Liver (tissue), 8 donors: ENCODE measurements at regions not wholly inside any gene's neighbourhood (a gene's known extent, or its start where the extent isn't known, plus 50 kb on each side); places are given as distances from the start of the nearest gene placed in this dataset.

Source experiments
- DNase-seq: peaks from one replicate; pipeline ENCODE4 v3.0.0-alpha.2; 2017; ENCODE audit warnings: low spot score
- H3K27ac ChIP-seq, 2 donors: one replicate each; pipeline ENCODE4 v1.7.0; 2013; ENCODE audit warnings: inconsistent platforms in 2 of 2, low read length in 2 of 2, control low read depth in 1 of 2, low read depth in 1 of 2, mild to moderate bottlenecking in 1 of 2
- H3K27me3 ChIP-seq, 4 donors: one replicate each; pipeline versions ENCODE4 v1.6.1 to v1.7.0; 2013; ENCODE audit warnings: low read length in 3 of 4, inconsistent platforms in 1 of 4, mild to moderate bottlenecking in 1 of 4, moderate library complexity in 1 of 4; ENCODE audit not compliant: control insufficient read depth in 4 of 4, insufficient read depth in 4 of 4
- H3K36me3 ChIP-seq, 4 donors: one replicate each; pipeline versions ENCODE4 v1.6.1 to v1.7.0; 2013; ENCODE audit warnings: low read length in 3 of 4, mild to moderate bottlenecking in 3 of 4, low read depth in 1 of 4, moderate library complexity in 1 of 4; ENCODE audit not compliant: control insufficient read depth in 4 of 4, insufficient read depth in 3 of 4
- H3K4me1 ChIP-seq, 4 donors: one replicate each; pipeline versions ENCODE4 v1.6.1 to v1.7.0; 2013; ENCODE audit warnings: low read length in 3 of 4, mild to moderate bottlenecking in 3 of 4, moderate library complexity in 1 of 4; ENCODE audit not compliant: control insufficient read depth in 4 of 4, insufficient read depth in 4 of 4
- H3K4me3 ChIP-seq, 3 donors: one replicate each; pipeline versions ENCODE4 v1.6.1 to v1.7.0; 2013; ENCODE audit warnings: low read length in 3 of 3, control low read depth in 1 of 3, low read depth in 1 of 3, mild to moderate bottlenecking in 1 of 3
- H3K9ac ChIP-seq, 2 donors: one replicate each; pipeline ENCODE4 v1.7.0; 2013; ENCODE audit warnings: low read length in 2 of 2, mild to moderate bottlenecking in 2 of 2, moderate library complexity in 2 of 2, control low read depth in 1 of 2, low read depth in 1 of 2
- H3K9me3 ChIP-seq, 4 donors: one replicate each; pipeline versions ENCODE4 v1.6.1 to v1.7.0; 2013; ENCODE audit warnings: low read length in 3 of 4; ENCODE audit not compliant: control insufficient read depth in 4 of 4
- ATF3 ChIP-seq: IDR thresholded peaks from 2 replicates; pipeline ENCODE4 v1.6.1; 2016; ENCODE audit warnings: antibody characterized with exemption
- CTCF ChIP-seq: fragments of 150-350 bp; IDR thresholded peaks from 2 replicates; pipeline ENCODE4 v1.5.1; 2017; ENCODE audit warnings: improper control_type of control experiment, low read depth, low read length; ENCODE audit not compliant: missing input control
- EGR1 ChIP-seq, 2 donors: IDR thresholded peaks; 2 replicates each; pipeline ENCODE4 v1.6.1; 2016 to 2018; ENCODE audit warnings: antibody characterized with exemption in 2 of 2, low read depth in 2 of 2
- FOXA1 ChIP-seq: IDR thresholded peaks from 2 replicates; pipeline ENCODE4 v1.6.1; 2016; ENCODE audit warnings: antibody characterized with exemption
- FOXA2 ChIP-seq: IDR thresholded peaks from 2 replicates; pipeline ENCODE4 v1.6.1; 2016; ENCODE audit warnings: antibody characterized with exemption
- GABPA ChIP-seq, 2 donors: IDR thresholded peaks in 1 of 2; conservative IDR thresholded peaks in 1 of 2; 2 replicates each; pipeline ENCODE4 v1.6.1; 2016; ENCODE audit warnings: antibody characterized with exemption in 2 of 2, mild to moderate bottlenecking in 1 of 2, moderate library complexity in 1 of 2
- HNF4A ChIP-seq, 2 donors: conservative IDR thresholded peaks; 2 replicates each; pipeline ENCODE4 v1.6.1; 2016; ENCODE audit warnings: antibody characterized with exemption in 2 of 2, mild to moderate bottlenecking in 2 of 2
- JUND ChIP-seq, 2 donors: IDR thresholded peaks; 2 replicates each; pipeline ENCODE4 v1.6.1; 2016; ENCODE audit warnings: antibody characterized with exemption in 2 of 2
- RAD21 ChIP-seq, 2 donors: IDR thresholded peaks; 2 replicates each; pipeline ENCODE4 v1.6.1; 2016; ENCODE audit warnings: antibody characterized with exemption in 2 of 2, mild to moderate bottlenecking in 2 of 2
- REST ChIP-seq: IDR thresholded peaks from 2 replicates; pipeline ENCODE4 v1.6.1; 2016; ENCODE audit warnings: antibody characterized with exemption, mild to moderate bottlenecking
- ZBTB33 ChIP-seq: IDR thresholded peaks from 2 replicates; pipeline ENCODE4 v1.6.1; 2016; ENCODE audit warnings: antibody characterized with exemption
- WGBS: extraction: QIAGEN DNeasy Blood & Tissue Kit; methylation state at CpG from one replicate; pipeline ENCODE4 v1.1.7; 2013; 5-methylcytosine and 5-hydroxymethylcytosine counted together
- TF ChIP-seq, protein P1 (sequence below): IDR thresholded peaks from 2 replicates; pipeline ENCODE4 v1.6.1; 2016; ENCODE audit warnings: antibody characterized with exemption
- donor health status: healthy.
- donor health status: healthy.
- donor health status: healthy.
- donor health status: healthy.
- donor health status: healthy.

GRCh38 chr6:2310042-2310441, 64.6 kb upstream of the GMDS start (continued):
- no peak for TF ChIP-seq ATF3

DNA sequence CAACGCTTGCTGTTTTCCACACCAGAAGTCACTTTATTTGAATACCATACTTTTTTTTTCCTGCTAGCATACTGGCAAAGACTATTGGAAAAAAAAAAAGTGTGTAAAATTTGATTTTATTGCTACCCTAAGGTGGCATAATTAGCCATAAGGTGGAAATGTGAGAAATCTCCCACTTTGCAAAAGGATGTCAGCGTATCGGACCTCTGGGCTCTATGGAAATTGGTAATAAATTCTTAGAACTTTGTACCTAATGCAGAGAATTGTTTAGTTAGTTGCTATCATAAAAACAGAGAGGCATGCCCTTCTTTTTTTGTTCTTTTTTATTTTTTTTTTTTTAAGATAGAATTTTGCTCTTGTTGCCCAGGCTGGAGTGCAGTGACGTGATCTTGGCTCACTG, 63.7 kb upstream of the GMDS start:
- 92% methylated on average over 4 of the region's 4 CpGs for WGBS
- DNase-seq = no peak
- Histone ChIP-seq H3K4me1 (no peaks in the 10 kb centered on the region), H3K36me3 (no peaks in the 10 kb centered on the region), H3K27ac (no peak overlapping the region), H3K4me3 (no peak overlapping the region), H3K9me3 (no peaks in the 10 kb centered on the region), H3K9ac (no peak overlapping the region), H3K27me3 (no peaks in the 10 kb centered on the region)
- TF ChIP-seq RAD21 (IDR thresholded peaks at IDR 0.05) = no peak
- TF ChIP-seq REST = no peak
- no peak for TF ChIP-seq HNF4A (conservative IDR thresholded peaks at IDR 0.05)
- TF ChIP-seq ZBTB33 = no peak
- TF ChIP-seq, protein P1, sequence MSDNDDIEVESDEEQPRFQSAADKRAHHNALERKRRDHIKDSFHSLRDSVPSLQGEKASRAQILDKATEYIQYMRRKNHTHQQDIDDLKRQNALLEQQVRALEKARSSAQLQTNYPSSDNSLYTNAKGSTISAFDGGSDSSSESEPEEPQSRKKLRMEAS = no peak
- TF ChIP-seq FOXA2 = no peak
- no peak for TF ChIP-seq FOXA1
- TF ChIP-seq CTCF = no peak
- TF ChIP-seq EGR1 (IDR thresholded peaks at IDR 0.05; ENCODE audit: low read depth in 2 of 2) = no peak

DNA sequence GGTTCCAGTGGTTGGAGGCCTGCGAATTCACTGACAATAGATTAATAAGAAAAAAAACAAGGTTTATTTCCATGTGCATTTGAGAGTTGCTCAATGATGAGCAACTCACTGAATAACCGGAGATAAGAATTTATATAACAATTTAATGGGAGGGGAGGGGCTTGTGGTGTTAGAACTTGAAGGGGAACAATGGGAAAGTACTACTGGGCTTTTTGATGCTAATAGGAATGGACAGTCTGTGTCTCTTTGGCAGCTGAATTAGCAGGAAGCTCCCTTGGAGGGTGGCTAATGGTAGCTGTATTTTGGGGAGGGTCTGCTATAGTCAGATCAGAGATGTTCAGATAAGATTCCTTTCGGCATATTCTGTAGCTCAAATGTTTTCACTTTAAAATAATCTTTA, 62.4 kb upstream of the GMDS start:
- H3K27me3 ChIP-seq = no peaks in the 10 kb centered on the region
- H3K9ac ChIP-seq = no peak overlapping the region
- no peak overlapping the region for H3K4me3 ChIP-seq
- no peaks in the 10 kb centered on the region for H3K4me1 ChIP-seq
- no peak overlapping the region for H3K27ac ChIP-seq
- TF ChIP-seq GABPA (IDR thresholded peaks at IDR 0.05 in 1 of 2, conservative IDR thresholded peaks at IDR 0.05 in 1 of 2) (no peak), JUND (IDR thresholded peaks at IDR 0.05) (no peak)
- no peaks in the 10 kb centered on the region for H3K36me3 ChIP-seq
- DNase-seq = no peak
- WGBS = 92% methylated on average over 3 of the region's 3 CpGs
- H3K9me3 ChIP-seq = no peaks in the 10 kb centered on the region
